ENCODE measurements at regions not wholly inside any gene's neighbourhood (a gene's known extent, or its start where the extent isn't known, plus 50 kb on each side); places are given as distances from the start of the nearest gene placed in this dataset.

DNA sequence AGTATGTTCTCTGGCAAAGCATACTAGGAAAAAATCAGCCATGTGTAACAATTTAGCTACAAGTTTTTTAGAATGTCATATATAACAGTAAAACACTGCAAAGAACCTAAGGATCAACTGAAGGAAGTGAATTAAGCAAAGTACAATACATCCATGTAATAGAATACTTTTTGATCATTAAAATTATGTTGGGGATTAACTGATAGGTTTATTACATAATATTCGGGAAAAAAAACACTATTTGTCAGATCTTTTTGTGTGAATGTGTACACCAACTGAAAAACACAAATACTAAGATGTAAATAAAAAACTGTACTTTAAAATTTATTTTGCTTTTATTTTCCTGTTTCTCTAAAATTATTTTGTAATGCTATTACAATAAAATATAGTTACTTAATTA lies 185.5 kb upstream of the DYNLRB2 start:
- no peak for DNase-seq

DNA sequence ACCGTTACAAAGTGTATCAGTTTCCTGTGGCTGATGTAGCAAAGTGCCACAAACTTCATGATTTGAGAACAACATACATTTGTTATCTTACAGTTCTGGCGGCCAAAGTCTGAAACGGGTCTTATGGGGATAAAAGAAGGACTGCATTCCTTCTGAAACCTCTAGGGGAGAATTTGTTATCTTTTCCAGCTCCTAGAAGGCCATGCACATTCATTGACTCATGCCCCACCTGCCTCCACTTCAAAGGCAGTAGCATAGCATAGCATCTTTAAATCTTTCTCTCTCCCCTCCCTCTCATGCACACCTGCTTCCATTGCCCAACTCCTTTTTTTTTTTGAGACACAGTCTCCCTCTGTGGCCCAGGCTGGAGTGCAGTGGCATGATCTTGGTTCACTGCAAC lies 190.7 kb upstream of the DYNLRB2 start:
- DNase-seq, result no peak

DNA sequence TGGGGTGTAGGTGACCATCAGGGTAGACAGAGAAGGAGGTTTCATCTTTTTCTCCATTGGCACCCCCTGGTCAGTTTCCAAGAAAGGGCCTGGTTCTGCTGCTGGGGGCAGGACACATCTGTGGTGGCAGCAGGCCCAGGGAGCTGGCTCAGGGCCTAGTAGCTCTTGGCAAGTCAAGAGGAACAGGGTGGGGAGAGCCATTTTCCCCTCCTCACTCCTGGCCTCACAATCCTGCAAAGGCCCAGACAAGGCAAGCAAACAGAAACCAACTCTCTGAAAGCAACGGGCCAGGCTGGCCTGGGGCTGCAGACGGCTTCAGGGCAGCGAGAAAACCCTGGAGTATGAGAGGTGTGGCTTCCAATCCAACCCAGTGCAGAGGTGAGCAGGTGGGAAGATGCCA lies 192.9 kb upstream of the DYNLRB2 start:
- no peak for DNase-seq

DNA sequence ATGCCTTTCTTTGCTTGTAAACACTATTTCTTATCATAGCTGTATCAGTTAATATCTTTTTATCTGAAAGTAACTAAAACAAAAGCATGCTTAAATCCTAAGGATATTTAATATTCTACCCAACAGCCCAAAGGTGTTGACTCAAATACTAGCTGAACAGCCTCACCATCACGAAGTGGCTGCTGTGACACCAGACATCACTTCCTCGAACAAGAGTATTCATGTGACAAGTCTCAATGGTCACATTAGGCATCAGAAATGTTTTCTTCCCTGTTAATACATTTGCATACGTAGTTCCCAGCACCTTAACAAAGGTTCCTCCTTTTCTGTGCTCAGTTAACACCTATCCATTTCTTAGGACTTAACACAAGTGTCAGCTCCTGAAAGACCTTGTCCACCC lies 193.8 kb upstream of the DYNLRB2 start:
- no peak for DNase-seq

DNA sequence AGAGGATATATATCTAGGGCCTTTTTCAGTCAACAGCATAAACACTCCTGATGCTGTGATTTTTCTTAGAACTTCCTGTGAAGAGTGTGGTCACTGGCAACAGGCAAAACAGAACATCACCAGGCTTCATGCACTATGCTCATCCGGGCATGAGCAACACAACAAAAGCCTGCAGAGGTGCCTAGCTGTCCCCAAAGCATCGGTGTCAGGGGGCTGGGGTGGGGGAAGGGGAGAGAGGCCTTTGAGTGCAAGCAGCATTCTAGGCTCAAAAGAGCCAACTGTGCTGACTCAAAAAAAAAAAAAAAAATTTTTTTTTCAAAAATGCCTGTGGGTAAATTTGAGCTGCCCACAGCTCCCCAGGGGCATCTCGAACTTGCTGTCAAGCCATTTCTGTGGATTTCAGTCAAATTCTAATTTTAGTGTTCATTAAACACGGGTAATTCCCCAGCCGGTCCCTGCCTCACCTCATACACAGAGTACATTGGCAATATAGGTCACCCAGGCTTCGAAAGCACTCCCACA lies 194.6 kb upstream of the DYNLRB2 start:
- no peak for DNase-seq

DNA sequence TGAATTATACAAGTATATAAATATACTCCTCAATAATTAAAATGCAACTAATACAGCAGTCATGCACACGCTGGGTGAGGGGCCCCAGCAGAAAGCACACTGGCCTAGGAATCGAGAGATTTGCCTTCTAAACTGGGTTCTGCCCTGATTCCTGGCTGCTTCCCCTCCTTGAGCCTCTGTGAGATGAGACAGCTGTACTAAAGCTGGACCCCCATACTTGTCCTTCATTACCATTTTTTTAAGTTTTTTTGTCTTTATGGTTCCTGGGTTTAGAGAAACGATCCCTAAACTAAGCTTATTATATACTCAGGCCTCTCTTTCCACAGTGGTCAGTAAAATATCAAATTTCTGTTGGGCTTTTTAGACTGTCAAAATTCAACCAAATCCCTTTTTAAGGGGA lies 195.1 kb upstream of the DYNLRB2 start:
- DNase-seq, result no peak

DNA sequence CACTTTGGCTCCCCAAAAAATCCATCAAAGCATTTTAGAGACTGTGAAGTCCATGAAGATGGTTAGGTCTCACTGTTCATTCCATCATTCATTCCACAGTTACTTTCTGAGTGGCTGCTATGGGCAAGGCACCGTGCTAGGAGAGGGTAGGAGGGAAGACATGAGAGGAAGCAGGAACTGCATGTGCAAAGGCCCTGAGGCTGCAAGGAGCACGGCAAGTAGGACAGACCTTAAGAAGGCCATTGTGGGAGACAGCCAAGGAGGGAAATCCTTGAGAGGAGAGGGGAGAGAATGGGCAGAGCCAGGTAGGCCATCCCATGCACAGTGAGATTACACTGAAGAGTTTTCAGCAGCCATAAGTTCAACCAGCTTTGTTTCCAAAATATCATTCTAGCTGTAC lies 196.2 kb upstream of the DYNLRB2 start:
- no peak for DNase-seq

DNA sequence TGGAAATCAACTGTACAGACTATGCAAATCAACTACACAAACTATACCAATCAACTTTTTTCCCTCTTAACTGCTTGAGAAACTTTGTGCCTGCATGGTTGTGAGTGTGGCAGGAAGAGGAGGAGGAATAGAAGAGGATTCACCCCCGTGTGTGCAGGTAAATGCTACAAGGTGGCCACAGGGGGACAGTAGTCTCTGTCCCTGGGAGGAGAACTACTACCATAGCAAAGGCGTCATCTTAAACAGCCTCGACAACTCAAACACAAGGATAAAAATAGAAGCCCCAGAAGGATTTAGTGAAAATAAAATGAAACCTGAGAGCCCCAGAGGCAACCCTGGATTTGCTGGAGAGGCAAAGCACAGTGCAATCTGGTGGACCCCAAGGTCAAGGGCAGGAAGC lies 199.5 kb upstream of the DYNLRB2 start:
- DNase-seq, result no peak

DNA sequence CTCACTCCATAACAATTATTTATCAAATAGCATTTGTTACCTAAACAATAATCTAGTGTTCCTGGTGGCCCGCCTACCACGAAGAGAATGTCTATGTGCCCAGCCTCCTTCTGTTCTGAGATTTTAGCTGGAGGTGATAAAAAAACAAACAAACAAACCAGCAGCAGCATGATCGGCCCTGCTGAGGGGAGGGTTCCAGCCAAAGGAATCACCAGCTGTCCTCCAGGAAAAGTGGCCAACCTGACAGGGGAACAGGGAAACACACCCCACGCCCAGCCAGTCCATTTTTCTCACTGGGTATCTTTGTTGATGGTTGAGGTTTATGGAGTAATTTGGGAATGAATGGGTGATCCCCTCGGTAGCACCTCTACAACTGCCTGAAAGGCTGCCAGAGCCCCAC lies 203.0 kb upstream of the DYNLRB2 start:
- DNase-seq, result no peak

DNA sequence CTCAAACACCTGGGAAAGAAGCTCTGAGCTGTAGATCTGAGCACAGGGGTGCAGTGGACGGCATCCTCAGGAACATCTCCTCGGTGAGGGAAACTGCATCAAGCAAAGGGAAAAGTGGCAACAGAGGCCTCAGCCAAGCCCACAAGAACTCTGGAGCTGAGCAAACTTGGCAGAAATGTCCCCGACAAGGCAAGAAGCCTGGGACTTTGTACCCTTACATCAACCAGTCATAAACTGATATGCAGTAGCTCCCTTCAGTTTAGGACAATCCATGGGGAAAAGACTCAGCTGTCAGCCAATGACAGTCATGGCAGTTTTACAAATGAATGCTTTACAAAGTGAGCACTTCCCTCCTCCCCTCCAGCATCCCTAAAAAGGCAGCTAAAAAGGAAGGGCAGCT lies 210.0 kb upstream of the DYNLRB2 start:
- DNase-seq, result no peak

DNA sequence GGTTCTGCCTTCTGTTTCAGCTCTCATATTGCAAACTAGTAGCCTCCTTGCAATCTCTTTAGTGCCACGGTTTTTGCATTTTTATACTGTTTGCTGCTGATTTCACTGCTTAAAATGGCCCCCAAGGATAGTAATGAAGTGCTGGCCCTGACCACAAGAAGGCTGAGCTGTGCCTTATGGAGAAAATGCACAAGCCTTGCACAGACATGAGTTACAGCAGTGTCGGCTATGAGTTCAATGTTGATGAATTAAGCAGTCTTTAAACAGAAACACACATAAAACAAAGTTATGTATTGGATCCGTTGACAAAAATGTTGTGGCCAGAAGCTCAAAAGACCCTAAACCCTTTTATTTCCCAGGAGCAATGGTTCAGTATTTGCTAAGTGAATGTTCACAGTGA lies 210.6 kb upstream of the DYNLRB2 start:
- no peak for DNase-seq

DNA sequence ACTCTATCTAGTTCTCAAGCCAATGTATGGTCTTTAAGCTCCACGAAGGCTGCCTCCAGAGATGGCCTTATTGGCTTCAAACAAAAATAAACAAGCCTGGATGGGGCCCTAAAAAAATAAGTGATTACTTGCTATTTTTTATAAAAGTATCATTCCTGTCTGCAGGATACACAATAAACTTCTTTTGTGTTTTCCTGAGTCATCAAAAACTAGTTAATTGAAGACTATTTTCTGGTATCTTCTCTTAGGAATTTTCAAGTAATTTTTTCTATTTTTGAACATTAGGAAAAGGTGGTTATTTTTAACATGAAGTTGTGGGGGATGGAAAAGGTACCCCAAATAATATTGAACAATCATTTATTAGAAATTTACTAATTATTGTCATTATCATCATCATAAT lies 213.1 kb upstream of the DYNLRB2 start:
- no peak for DNase-seq

DNA sequence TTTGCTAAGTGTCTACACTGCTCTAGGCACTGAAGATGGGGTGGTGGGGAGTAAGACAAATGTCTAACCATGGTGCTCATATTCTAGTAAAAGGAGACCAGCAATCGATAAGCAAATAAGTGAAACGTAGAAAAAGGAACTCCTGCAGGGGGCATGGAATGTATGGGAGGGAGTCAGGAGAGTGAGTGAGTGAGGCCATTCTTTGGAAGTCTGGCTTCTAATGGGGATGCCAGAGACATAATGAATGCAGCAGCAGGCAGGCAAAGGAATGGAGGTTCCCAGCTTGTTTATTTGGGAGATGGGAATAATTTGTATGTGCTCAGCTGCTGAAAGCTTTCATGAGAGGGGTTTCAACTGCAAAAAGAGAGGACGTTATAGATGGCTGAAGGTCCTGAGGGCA lies 216.4 kb upstream of the DYNLRB2 start:
- DNase-seq, result no peak

DNA sequence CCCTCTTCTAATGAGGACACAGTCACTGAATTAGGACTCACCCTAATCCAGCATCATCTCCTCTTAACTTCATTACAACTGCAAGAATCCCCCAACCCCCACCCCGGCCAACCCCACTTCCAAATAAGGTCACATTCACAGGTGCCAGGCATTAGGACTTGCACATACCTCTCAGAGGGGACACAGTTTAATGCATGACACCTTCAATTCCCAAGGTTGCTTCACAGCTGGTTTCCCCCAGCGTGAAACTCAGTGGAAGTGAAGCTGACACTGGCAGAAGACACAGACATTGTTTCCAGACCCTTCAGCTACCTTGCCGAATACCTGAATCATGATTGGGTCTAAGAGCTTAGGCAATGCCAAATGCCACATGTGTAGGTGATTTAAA lies 217.0 kb upstream of the DYNLRB2 start:
- no peak for DNase-seq

DNA sequence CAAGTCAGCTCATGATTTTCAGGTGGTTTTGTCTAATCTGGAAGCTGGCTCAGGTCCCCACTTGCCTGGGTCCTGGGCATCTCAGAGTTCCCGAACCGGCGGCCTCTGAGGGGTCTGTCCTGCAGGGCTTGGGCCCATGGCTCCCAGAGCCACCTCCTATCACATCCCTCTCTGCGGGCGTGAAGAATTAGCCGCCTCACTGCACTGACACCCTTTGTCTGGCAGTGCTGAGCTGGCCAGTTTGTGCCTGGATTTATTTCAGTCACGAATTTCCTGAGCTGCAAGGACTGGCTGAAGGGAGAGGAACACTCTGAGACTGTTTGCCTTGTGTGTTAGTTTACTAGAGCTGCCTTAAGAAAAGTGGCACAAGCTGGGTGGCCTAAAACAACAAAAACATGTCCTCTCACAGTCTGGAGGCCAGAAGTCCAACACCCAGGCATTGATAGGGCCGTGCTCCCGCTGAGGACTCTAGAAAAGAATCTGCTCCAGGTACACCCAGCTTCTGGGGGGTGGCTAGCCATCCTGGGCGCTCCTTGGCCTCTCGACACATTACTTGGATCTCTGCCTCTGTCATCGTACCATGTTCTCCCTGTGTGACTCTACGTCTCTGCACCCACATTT lies 217.5 kb upstream of the DYNLRB2 start:
- no peak for DNase-seq

DNA sequence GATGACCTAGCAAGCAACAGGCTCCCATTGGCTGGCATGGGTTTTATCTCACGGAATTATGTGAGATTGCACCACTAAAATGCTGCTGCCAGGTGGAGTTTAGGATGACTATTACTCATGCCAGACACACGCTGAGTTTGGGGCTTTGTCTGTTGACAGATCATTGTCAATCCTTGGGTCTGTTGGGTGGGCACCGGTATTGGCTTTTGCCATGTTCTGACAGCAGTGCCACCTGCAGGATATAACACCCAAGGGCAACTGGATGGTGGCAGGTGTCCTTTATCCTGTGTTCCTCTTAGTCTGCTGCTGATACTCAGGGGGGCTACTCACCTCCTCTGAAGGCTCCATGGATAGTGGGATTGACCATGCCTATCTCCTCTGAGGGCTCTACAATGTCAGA lies 221.6 kb upstream of the DYNLRB2 start:
- no peak for DNase-seq

DNA sequence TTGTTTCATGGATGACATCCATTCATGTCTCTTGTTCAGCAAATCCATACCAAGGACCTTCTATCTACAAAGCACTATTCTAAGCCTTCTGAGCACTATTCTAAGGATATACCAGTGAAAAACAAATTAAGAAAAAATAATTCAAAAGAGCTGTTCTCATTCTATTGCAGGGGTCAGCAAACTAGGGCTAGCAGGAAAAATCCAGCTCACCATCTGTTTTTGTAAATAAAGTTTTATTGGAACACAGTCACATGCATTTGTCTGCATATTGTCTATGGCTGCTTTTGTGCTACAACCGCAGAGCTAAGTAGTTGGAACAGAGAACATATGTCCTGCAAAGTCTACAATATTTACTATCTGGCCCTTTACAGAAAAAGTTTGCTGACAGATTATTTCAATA lies 222.7 kb upstream of the DYNLRB2 start:
- DNase-seq, result no peak

DNA sequence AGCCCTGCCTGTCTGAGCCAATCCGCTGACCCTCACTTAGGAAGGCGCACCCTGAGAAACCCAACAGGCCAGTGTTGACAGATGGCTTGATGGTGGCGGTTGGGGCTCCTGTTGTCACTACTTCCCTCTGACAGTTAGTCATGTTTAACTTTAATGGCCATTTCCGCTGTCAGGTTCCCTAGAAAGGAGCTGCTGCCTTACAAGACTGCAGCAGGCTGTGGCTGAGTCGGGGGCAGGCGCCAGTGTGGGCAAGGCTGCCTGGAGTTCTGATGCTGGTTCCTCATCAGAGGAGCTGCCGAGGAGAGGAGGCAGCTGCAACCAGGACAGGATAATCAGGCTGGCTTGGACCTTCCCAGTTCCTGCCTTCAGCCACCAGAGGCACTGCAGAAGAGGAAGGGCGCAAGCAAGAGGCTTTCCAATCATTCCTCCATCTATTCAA lies 223.2 kb upstream of the DYNLRB2 start:
- no peak for DNase-seq

DNA sequence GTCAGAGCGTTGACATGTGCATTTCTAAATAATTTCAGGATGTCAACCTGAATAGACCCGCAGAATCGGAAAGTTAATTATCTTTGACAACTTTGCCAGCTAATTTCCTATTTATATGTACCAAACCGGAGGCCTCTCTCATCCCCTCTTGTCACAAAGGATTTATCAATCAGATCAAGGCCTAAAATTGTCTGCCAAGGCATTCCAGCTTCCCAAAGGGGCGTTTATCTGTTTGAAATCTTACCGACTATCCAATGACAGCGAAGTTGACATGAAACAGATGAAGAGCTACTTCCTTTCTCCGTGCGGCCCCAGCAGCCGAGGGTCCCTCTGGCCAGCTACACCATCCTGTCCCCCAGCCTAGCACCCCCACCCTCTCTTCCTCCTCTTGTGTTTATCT lies 223.7 kb upstream of the DYNLRB2 start:
- no peak for DNase-seq

DNA sequence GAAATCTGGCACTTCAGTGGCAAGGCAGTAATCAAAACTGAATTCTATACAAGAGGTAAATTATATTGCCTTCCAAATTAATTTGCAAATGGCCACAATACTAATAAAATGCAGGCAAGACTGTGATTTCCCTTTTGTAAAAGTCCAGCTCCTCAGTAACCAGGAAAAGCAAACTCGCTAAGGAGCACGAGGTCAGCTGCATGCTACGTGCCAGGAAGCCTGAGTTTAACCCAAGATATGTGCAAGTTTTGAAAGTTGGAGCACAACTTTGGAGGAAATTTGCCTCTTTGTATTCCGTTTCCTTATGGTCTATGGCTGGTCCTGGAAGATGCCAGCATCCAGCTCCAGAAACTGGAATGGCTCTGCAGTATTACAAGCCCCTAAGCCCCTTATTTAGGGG lies 226.8 kb upstream of the DYNLRB2 start:
- DNase-seq, result no peak

DNA sequence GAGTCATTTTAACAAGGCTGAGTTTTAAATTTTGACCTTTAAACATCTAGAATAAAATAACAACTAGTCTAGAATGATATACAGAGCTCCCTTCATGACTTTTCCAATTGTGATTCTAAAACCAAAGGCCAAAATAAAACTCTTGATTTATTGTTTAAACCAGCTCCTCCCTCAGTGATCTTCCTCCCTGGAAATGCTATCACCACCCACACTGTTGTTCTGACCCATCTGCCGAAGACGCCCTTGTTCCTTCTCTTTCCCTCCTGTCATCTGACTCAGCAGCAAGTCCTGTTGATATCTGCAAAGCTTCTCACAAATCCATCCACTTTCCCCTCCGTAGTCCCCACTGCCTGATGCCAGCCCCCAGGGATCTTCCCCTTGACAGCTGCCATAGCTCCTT lies 231.6 kb upstream of the DYNLRB2 start:
- DNase-seq, result no peak

DNA sequence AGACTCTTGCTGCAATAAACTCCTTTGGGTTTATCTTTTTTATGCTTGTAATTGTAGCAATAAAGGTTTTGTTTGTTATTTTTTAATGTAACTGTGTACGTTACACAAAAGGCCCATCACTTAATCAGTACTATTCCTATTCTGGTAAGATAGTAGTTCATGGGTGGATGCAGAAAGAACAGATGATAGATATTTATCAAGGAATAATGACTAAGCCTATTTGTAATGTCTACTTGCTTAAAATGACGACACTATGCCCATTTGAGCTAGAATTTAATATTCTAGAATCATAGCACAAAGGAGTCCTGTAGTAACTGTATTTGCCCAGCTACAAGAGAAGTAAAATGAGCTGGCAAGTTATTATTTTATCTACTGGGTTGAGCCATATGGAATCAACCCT lies 235.4 kb upstream of the DYNLRB2 start:
- DNase-seq, result no peak

DNA sequence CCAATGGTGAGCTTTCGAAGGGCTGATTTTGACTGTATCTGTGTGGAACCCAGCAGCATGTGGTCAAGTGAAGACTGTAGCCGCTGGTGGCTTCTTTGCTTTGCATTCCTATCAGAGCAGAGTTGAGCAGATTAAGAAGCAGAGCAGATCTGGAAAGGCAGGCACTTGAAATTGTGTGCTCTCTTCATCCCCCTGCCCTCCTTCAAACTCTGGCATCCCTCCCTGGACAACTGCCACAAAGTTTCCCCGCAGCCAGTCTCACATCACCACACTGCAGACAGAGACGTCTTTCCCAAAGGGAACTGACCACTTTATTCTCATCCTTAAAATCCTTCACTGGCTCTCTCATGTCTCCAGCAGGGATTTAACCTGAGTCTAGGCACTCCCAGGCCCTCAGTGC lies 237.1 kb upstream of the DYNLRB2 start:
- no peak for DNase-seq

DNA sequence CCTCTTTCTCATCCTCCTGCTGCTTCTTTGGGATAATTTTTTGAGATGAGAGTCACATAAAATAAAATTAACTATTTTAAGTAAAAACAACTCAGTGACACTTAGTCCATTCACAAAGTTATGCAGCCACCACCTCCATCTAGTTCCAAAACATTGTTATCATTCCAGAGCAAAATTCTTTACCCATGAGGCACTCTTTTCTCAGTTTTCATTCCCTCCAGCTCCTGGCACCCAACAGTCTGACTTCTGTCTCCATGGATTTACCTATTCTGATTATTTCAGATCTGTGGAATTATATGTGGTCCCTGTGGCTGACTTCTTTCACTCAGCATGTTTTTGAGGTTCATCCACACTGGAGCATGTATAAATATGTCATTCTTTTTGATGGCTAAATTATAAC lies 239.9 kb upstream of the DYNLRB2 start:
- no peak for DNase-seq

DNA sequence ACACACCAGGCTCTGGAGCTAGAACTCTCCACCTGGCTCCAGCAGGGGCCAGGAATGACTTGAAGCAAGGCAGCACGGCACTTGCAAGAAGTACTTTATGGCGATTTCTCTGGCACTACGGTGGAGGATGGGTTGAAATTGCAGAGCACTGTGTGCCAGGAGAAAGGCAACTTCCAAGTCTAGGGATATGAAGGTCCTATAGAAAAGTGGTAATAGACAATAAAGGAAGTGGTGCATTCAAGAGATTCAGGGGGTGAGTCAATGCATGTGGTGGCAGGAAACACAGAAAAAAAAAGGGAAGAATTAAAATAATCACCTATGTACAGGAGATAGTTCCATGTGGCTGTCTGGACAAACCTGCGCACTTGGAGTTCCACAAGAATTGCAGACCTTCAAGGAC lies 240.3 kb upstream of the DYNLRB2 start:
- DNase-seq, result no peak

DNA sequence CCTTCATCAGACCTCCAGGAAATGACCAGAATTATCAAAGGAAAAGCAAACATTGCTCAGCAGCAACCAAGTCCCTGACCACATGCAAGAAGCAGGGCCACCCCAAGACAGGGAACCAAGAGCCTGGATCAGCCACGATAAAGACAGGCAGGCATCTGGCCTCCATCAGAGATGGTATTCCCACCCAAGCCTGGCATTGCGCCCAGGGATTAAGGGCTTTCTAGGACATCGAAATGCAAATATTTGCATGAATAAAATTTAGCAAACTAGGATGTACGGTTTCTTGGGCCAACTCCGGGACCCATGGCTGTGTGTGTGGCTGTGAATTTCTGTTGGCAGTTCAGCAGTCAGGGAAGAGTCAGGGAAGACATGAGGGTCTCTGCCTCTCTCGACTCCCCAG lies 241.4 kb upstream of the DYNLRB2 start:
- no peak for DNase-seq

Measured in stimulated activated CD4-positive, alpha-beta T cell treated with anti-CD3 and anti-CD28 coated beads, Interleukin-2, amount 100 ng/mL, for 48 hours (primary cell).